Activated CD8-positive, alpha-beta memory T cell treated with anti-CD3 and anti-CD28 coated beads for 24 hours (primary cell): ENCODE measurements at regions not wholly inside any gene's neighbourhood (a gene's known extent, or its start where the extent isn't known, plus 50 kb on each side); places are given as distances from the start of the nearest gene placed in this dataset.
"Not testable (repeated sequence)": the region's sequence is repeated elsewhere in the genome, so short reads cannot be mapped to it uniquely, and the experiment has no call there.

ENCODE experiments used
- DNase-seq: peaks from one replicate; pipeline ENCODE4 v3.0.0-alpha.2; 2020

DNA sequence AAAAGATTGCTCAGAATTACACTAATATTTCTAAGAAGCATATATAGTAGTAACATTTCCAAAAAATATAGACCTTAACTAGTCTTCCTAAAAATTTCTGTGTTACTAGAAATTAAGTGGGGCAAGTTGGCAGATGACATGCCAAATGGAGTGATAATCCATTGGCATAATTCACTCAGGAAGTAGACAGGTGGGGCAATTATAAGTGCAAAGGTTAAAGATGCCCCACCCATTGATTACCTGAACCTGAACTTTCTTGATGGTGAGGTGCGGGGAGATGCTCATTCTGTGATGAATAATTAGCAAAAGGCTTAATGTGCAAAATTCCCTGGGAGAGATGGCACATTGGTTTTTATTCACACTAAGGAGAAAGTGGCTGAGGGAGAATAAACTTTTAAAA, 145.8 kb upstream of the RASGEF1B start:
- no peak for DNase-seq

DNA sequence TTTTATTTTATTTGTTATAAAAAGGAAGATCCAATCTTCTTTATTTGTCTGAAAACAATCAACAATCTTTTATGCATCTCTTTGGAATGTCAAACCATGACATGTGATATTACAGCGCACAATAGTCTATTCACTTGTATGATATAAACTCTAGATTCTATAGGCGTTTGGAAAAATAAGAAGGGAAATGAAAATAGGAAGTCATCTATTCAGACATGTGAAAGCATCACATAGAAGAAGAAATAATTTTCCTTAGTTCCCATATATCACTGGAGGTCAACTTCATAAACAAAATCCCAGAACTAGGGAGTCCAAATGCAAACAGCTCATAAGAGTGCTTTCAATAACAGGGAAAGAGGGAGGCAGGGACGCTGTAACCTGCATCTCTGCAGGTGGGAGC, 139.5 kb upstream of the RASGEF1B start:
- no peak for DNase-seq

DNA sequence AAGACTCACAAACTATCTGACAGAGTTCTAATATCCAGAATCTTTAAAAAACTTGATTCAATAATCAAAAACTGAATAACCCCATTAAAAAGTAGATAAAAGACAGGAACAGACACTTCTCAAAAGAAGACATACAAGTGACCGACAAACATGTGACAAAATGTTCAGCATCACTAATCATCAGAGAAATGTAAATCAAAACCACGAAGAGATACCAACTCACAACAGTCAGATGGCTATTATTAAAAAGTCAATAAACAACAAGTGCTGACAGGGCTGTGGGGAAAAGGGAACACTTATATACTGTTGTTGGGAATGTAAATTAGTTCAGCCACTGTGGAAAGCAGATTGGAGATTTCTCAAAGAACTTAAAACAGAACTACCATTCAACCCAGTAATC, 138.1 kb upstream of the RASGEF1B start:
- no peak for DNase-seq

DNA sequence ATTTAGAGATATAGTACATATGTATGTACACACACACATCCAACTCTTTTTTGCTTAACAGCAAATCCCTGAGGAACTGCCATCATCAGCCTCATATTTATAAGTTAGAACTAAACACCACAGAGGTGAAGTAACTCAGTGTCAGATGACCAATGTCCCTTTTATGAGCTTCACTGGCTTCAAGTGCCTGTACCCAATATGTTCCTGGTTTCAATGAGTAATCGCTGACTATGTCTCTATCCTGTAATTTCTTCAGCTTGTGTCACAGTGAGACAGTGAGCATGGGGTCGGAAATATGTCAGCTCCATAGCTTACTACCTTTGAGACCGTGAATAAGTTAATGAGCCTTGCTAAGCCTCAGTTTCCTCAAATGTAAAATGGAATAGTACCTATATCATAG, 136.2 kb upstream of the RASGEF1B start:
- DNase-seq = no peak

DNA sequence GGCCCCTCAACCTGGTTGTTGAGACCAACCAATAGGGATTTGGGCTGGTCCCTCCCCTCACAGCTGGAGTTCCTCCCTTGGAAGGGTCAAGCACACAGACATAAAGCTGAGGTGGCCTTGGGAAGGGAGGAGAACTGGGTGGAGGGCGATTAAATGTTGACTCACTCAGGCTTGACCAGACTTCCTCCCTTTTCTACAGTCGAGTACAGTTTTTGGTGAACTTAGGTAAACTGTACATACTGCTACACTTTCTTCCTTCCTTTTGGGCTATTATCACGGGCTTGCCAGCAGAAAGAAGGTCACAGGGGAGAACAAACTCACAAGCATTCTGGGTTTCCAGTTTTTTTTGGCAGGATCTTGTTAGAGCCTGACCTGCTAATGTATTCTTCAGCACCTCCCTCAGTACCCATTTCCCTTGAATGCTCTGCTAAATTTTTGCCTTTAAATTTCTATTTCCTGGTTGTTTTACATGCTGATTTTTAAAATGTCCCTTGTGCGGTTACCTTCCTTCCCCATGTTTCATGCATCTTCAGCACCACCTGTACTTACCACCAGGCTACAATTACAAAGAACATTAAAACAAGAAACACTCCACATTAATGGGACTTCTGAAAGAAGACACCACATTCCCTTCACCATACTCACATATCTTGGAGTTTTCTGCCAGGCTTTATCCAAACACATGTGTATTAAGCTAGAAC, 135.2 kb upstream of the RASGEF1B start:
- DNase-seq = no peak

DNA sequence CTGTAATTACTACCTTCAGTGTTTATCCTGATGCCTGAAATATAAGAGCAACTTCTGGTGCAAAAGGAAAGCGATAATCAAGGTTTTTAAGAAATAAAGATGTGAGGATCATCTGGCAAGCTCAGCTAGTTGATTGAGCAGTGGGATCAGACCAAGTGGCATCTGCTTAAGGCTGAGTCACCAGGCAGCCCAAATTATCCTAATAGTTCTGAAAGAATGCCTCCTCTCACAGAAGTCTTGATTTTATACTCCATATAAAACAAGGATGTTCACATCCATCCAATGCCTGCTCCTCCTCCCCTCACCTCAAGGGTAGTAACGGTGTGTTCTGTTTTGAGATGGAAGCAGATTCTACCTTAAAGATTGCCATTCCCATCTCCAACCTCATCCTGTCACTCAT, 134.5 kb upstream of the RASGEF1B start:
- DNase-seq = no peak

DNA sequence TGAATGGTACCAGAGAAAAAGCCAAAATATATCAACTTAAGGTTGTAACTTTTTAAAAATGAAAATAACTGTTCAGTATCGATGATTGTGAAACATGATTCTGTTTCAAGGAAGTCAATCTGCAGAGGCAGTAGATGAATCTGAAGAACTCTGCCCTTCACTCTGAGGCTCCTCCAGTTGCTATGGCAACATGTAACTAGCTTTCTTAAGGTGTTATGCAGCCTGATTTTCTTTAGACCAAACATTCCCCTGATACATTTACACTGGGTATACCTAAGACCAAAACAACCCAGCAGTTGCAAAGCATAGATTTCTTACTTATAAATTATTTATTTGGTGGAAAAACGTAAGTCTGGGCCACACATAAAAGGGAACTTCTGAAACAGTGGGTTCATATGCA, 133.6 kb upstream of the RASGEF1B start:
- no peak for DNase-seq

DNA sequence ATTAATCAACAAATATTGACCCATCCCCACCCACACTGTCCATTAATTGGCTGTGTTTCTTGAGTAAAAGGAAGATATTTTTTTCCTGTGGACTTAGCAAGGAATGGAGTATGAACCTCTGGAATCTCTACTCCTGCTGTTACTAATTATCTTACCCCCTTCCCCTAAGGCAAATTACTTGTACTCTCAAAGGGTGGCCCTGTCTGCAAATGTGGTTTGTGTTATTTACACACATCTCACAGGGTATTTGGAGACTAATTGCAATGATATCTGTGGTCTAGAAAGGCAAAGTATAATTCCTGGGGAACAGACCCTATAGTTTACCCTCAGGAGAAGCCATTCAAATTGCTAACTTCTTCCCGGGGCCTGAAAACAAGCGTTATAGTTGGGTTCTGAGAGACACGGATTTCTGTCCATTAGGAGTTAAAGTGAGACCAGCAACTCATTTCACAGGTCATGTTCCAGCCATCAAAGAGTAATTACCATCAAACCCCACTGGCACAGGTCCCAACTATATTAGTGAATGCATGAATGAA, 133.0 kb upstream of the RASGEF1B start:
- no peak for DNase-seq

DNA sequence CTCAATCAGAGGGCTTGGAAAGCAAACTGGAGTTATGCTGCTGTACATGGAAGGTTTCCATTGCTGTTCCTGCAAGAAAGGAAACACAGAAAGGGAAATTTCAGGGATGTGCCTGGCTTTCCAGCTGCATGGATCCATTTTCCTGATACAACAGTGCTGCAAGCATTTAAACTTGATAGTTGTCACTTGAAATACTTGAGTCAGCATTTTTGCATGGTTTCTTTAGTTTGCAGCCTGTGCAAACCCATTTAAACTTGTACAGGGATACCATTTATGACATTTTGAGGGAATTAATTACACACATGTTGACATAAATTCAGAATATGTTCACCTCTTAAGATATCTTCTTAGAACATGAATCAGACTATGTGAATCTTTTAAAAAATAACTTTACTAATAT, 131.1 kb upstream of the RASGEF1B start:
- no peak for DNase-seq

DNA sequence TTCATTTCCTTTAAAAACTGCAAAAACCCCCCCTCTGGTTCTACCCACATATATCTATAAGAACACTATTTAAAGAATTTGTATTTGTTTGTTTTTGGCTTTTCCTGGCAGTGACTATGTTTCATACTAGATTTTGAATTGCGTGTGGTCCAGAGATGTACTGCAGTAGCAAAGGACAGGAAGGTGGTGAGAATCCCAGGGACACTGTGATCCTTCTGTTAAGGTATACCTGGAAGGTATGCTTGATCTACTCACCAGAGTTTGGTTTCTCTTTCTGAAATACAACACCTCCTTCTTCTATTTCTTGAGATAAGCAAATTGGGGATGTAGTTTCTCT, 129.6 kb upstream of the RASGEF1B start:
- DNase-seq = no peak

DNA sequence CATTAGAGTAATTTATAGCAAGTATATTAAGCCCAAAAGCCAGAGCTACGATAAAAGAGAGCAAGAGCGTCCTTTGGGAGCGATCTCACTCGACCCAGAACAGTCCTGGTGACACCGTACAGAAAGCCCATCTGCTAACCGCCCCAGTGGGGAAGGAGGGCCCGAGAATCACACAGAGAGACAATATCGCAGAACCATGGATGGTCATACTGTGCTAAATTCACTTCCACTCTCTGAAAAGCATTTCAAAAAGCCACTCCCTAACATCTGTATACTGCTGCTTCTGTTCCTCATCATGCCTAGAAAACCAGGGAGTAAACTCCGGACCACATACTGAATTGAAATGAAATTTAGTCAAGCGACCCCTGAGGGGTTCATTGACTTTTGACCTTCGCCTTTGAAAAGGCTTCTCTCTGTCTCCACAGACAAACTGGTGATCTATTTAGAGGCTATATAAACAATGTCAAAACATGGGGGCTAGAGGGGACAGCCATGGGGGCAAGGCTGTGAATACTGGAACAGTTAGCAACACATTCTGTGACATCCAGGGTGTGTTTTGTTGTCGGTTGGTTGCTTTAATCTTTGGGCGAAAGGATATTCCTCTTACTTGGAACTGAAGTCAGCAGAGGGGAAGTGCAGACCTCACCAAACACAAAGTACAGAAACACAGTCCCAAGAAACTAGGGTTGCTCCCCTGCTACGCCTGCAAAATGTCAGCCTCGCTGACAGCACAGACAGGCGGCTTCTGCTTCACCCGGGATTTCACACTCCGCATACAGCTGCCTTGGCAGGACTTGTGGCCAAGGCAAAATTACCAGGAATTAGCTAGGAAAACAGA, 129.0 kb upstream of the RASGEF1B start:
- DNase-seq = no peak

DNA sequence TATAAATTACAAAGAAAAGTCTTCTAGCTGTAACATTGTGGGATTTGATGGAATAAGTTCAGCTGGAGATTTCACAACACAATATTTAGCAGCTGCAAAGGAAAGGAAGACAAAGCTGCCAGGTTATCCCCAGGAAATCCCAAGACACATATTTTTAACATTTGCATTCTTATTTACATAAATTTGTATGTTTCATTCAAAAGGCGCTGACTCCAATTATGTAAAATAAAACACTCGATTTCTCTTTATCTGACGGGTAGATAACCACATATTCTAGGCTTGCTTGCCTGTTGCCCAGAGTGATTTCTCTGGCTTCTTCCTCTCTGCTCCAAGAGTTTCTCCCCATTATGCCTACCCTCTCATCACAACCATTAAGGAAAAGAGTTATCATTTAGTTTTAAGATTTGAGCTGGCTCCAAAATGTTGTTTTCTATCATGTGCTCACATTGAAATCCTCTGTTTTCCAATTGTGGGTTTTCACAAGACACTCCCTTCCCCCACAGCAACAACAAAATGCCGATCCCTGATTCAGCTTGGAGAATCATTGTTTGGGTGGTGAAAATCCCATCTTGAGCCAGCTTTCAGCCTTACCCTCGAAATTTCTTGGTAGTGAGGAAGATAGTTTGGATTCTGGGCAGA, 128.2 kb upstream of the RASGEF1B start:
- no peak for DNase-seq

DNA sequence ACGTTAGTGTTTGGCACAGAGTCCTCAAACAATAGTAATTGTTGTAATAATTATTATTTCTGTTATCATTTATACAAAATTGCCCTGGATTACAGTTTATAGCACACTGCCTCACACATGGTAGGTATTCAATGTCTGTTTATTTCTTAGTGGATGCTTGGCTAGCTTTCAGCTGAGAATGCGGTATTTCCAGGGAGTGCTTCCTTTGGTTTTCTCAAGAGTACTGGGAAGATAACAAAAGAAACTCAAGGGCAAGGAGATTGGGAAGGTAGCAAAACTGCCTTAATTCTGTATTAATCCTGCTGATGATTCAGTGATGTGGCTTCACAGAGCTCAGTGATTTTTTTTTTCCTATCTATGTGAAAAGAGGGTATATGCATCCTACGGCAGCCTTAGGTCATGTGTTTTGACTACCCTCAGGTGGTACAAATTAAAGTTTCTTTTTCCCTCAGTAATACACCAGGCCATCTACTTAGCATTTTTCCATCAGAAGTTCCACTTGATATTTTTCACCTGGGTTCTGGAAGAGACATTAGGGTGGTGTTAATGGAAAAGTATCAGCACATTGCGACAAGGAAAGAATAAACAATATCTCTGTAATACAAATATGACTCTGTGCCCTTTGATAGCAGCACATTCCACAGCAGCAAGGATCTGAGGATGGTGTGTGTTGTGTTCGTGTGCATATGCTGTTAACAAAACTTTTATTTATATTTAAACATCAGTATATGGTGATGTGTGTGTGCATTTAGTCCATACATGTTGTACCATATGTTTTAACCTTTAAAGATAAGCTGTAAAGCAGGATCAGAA, 124.3 kb upstream of the RASGEF1B start:
- no peak for DNase-seq

DNA sequence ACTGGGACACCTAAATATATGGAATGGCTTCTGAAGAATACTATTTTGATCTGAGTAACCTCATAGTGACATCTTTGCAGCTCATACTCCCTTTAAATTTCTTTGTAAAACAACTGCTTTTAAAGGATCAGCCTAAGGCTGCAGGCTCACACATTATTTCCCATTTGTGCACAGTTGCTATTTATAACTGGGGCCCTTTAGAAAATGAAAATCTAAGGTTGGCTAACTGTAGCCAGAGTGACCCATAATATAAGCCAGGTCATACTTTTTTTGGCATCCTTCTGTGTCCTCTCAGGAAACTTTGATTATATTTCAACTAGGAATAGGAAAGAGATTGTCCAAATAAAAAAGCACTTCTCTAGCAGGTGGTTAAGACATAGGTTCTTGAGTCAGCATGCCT, 123.6 kb upstream of the RASGEF1B start:
- DNase-seq = no peak

DNA sequence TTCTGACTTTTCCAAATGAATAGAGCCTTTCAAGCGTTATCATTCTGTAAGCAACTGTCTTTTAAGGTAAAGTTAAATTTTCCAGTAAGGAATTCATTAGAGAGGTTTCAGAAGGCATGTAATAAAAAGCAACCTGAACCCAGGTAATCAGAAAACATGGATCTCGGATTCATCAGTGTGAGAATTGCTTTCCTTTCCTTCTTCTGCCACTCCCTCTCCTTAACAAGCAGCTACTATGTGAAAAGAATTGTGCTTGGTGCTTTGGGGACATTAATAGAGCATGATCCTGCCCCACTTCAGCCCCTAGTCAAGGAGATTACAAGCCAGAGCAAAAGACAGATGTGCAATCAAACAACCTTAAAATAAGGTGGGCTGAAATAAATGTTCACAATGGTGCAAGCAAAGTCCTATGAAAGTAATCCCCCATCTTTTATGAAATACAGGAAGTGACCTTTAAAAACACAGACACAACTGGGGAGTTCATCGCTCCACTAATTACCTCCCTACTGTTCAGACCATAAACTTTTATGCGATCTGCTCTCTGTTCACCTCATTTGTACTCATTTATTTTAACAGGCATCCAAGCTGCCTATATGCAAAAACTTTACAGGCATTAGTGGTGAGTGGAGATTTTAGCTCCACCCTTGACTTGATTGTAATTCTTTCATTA, 122.9 kb upstream of the RASGEF1B start:
- DNase-seq = no peak

DNA sequence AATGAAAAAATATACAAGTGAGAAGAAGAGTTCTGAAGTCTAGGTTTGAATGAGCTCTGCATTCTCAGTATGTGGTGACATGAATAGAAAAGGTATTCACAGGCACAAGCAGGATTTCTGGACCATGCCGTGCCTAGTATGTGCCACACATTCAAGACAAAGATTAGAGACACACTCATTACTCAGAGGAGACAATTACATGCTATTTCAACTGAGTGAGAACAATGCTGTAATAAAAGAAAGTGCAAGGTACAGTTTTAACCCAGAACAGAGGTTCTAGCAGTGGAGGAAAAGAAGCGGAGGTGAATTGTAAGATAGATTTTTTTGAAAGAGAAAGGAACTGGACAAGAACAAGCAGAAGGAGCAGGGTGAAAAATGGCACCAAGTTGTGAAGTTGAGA, 121.0 kb upstream of the RASGEF1B start:
- DNase-seq = no peak

DNA sequence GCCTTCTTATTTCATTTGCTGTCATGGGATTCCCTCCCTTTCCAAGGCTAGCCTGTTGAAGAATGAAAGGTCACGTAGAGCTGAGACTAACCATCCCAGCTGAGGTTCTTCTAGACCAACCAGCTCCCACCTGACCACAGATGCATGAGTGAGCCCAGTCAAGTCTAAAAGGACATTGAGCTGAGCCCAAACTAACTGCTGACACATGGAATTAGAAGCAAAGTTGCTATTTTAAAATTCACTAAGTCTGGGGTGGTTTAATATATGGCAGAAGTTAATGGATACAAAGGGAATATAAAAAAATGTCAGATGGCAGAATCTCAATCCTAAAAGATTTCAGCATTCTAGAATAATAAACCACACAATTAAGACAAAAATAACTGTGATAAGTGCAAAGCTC, 118.9 kb upstream of the RASGEF1B start:
- no peak for DNase-seq

DNA sequence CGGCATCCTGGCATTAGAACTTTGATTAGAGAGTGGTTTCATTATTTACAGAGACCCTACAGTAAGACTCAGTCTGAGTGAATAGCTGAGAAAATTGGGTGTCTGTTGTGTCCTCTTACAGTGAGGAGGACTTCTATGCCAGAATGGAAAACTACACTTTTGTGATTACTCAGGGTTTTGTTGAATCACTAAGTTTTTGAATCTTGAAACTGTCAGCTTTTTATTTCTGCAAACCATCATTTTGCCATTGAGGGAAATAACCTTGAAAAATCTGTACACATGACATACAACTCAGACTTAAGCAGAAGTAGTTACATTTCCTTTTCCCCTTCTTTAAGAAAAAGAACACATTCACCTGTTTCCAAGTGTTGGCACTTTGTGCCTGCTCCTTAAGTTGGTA, 117.6 kb upstream of the RASGEF1B start:
- DNase-seq = no peak

DNA sequence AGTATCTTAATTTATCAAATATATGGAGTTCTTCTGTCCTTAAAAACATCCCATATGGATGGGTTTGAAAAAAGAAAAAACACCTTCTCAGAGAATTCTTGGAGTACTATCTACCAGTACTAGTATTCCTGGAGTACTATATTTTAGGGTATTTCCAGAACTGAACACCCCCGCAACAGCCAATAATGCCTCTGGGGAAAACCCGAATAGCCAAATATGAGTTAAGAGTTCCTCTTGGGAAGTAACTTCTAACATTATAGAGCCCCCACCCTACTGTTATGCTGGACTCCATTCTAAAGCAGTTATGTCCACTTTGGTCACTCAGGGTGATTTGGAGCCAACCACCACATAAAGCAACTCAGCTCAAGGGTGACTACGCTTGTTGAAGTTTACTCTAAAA, 115.0 kb upstream of the RASGEF1B start:
- no peak for DNase-seq

DNA sequence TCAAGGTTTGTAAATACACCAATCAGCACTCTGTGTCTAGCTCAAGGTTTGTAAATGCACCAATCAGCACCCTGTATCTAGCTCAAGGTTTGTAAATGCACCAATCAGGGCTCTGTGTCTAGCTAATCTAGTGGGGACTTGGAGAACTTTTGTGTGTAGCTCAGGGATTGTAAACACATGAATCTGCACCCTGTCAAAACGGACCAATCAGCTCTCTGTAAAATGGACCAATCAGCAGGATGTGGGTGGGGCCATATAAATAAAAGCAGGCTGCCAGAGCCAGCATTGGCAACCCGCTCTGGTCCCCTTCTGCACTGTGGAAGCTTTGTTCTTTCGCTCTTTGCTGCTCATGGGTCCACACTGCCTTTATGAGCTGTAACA, 109.3 kb upstream of the RASGEF1B start:
- not testable (repeated sequence) for DNase-seq

DNA sequence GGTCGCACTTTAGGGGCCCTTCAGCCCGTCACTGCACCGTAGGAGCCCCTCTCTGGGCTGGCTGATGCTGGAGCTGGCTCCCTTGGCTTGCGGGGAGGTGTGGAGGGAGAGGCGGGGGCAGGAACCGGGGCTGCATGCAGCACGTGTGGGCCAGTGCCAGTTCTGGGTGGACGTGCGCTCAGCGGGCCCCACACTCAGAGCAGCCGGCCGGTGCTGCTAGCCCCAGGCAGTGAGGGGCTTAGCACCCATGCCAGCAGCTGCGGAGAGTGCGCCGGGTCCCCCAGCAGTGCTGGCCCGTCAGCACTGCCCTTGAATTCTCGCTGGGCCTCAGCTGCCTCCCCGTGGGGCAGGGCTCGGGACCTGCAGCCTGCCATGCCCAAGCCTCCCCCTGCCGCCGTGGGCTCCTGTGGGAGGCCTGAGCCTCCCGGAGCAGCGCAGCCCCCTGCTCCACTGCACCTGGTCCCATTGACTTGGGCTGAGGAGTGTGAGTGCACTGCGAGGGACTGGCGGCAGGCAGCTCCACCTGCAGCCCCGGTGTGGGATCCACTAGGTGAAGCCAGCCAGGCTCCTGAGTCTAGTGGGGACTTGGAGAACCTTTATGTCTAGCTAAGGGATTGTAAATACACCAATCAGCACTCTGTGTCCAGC, 108.8 kb upstream of the RASGEF1B start:
- no peak for DNase-seq

DNA sequence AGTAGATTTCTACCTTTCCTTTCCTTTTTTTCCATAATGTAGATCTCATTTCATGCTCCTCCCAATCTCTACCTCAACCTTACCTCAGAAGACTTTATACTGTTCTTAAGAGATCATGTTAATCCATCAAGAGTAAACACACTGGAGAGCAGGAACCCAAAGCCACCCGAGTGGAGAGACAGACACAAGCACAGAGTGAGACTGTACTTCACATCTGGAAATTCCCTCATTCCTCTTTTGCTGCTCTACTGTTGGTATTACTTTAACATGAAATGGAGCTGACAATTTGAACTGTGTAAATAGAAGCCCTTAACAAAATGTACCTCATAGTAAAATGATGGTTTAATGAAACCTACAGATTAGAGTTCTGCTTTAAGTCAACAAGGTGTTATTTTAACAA, 105.7 kb upstream of the RASGEF1B start:
- DNase-seq = no peak
